ENCODE measurements at regions not wholly inside any gene's neighbourhood (a gene's known extent, or its start where the extent isn't known, plus 50 kb on each side); places are given as distances from the start of the nearest gene placed in this dataset.

GRCh38 chr2:41500895-41501294, 546.9 kb upstream of the PKDCC start:
- DNase-seq, result no peak

GRCh38 chr2:41502752-41503151, 545.1 kb upstream of the PKDCC start:
- DNase-seq, result no peak

GRCh38 chr2:41504532-41504931, 543.3 kb upstream of the PKDCC start:
- no peak for DNase-seq

GRCh38 chr2:41510108-41510507, 537.7 kb upstream of the PKDCC start:
- no peak for DNase-seq

- no peak for DNase-seq
Measured at GRCh38 chr2:41521211-41521610, 526.6 kb upstream of the PKDCC start.

GRCh38 chr2:41527525-41528323, 520.1 kb upstream of the PKDCC start:
- DNase-seq, result no peak

GRCh38 chr2:41535575-41535974, 512.2 kb upstream of the PKDCC start:
- DNase-seq, result no peak

- no peak for DNase-seq
Measured at GRCh38 chr2:41540272-41540998, 507.4 kb upstream of the PKDCC start.

- no peak for DNase-seq
Measured at GRCh38 chr2:41543726-41544125, 504.1 kb upstream of the PKDCC start.

GRCh38 chr2:41544709-41545108, 503.1 kb upstream of the PKDCC start:
- DNase-seq, result no peak

- DNase-seq, result no peak
Measured at GRCh38 chr2:41546031-41546430, 501.8 kb upstream of the PKDCC start.

- no peak for DNase-seq
Measured at GRCh38 chr2:41568648-41569047, 479.2 kb upstream of the PKDCC start.

- DNase-seq, result no peak
Measured at GRCh38 chr2:41572154-41572553, 475.7 kb upstream of the PKDCC start.

GRCh38 chr2:41576423-41576822, 471.4 kb upstream of the PKDCC start:
- DNase-seq, result no peak

GRCh38 chr2:41579806-41580205, 468.0 kb upstream of the PKDCC start:
- peak; percentile 65 for DNase-seq

GRCh38 chr2:41580806-41581205, 467.0 kb upstream of the PKDCC start:
- DNase-seq, result no peak

- peak; percentile 68 for DNase-seq
Measured at GRCh38 chr2:41595240-41595639, 452.6 kb upstream of the PKDCC start.

GRCh38 chr2:41597680-41598079, 450.1 kb upstream of the PKDCC start:
- DNase-seq, result no peak

GRCh38 chr2:41598161-41598894, 449.5 kb upstream of the PKDCC start:
- DNase-seq, result peak; percentile 47

GRCh38 chr2:41600460-41600859, 447.4 kb upstream of the PKDCC start:
- DNase-seq, result no peak

GRCh38 chr2:41602341-41602740, 445.5 kb upstream of the PKDCC start:
- no peak for DNase-seq

GRCh38 chr2:41605311-41605710, 442.5 kb upstream of the PKDCC start:
- DNase-seq, result no peak

- no peak for DNase-seq
Measured at GRCh38 chr2:41605914-41606313, 441.9 kb upstream of the PKDCC start.

Measured in HCEC 1CT (cell line).